ENCODE measurements at regions not wholly inside any gene's neighbourhood (a gene's known extent, or its start where the extent isn't known, plus 50 kb on each side); places are given as distances from the start of the nearest gene placed in this dataset.

DNA sequence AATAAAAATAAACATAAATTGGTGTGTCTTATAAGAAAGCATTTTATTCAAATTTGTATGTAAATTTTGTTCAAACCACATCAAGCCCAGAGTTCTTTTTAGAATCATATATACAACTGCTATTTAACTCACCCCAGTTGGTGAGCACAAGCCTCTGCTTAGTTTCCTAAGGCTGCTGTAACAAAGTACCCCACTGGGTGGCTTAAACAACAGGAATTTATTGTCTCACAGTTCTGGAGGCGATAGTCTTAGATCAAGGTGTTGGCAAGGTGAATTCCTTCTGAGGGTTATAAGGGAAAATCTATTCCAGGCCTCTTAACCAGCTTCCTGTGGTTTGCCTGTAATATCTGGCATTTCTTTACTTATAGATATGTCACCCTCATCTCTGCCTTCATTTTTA lies 1133.5 kb downstream of the OLFM4 start:
- Histone ChIP-seq H3K4me1 (ENCODE audit: control insufficient read depth in 4 of 4, insufficient read depth in 4 of 4, low read length in 3 of 4) (no peaks in the 10 kb centered on the region), H3K4me3 (ENCODE audit: low read depth in 1 of 3, low read length in 3 of 3) (no peak overlapping the region), H3K36me3 (ENCODE audit: control insufficient read depth in 4 of 4, insufficient read depth in 3 of 4, low read depth in 1 of 4, low read length in 3 of 4) (no peaks in the 10 kb centered on the region), H3K27me3 (ENCODE audit: control insufficient read depth in 4 of 4, insufficient read depth in 4 of 4, low read length in 3 of 4) (no peaks in the 10 kb centered on the region), H3K27ac (ENCODE audit: low read depth in 1 of 2, low read length in 2 of 2) (no peak overlapping the region), H3K9me3 (ENCODE audit: control insufficient read depth in 4 of 4, low read length in 3 of 4) (no peaks in the 10 kb centered on the region), H3K9ac (ENCODE audit: low read depth in 1 of 2, low read length in 2 of 2) (no peak overlapping the region)
- TF ChIP-seq TAF1 (conservative IDR thresholded peaks at IDR 0.05) (no peak), YY1 (IDR thresholded peaks at IDR 0.05) (no peak), HNF4G (IDR thresholded peaks at IDR 0.05) (no peak), FOXA2 (IDR thresholded peaks at IDR 0.05) (no peak), FOXA1 (IDR thresholded peaks at IDR 0.05) (no peak), NR2F2 (IDR thresholded peaks at IDR 0.05) (no peak), CTCF (IDR thresholded peaks at IDR 0.05; ENCODE audit: low read depth, low read length, missing input control) (no peak), RAD21 (IDR thresholded peaks at IDR 0.05) (no peak)
- TF ChIP-seq, protein P1, sequence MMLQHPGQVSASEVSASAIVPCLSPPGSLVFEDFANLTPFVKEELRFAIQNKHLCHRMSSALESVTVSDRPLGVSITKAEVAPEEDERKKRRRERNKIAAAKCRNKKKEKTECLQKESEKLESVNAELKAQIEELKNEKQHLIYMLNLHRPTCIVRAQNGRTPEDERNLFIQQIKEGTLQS (IDR thresholded peaks at IDR 0.05): no peak
- no peak for DNase-seq (ENCODE audit: low spot score)
- WGBS: 81% methylated on average over 1 of the region's 1 CpG

- no peaks in the 10 kb centered on the region for H3K9me3 ChIP-seq (ENCODE audit: control insufficient read depth in 4 of 4, low read length in 3 of 4)
- WGBS: 33% methylated on average over 7 of the region's 7 CpGs
- H3K4me1 ChIP-seq (ENCODE audit: control insufficient read depth in 4 of 4, insufficient read depth in 4 of 4, low read length in 3 of 4): no peaks in the 10 kb centered on the region
- H3K27me3 ChIP-seq (ENCODE audit: control insufficient read depth in 4 of 4, insufficient read depth in 4 of 4, low read length in 3 of 4): no peaks in the 10 kb centered on the region
- no peak overlapping the region for H3K4me3 ChIP-seq (ENCODE audit: low read depth in 1 of 3, low read length in 3 of 3)
- H3K36me3 ChIP-seq (ENCODE audit: control insufficient read depth in 4 of 4, insufficient read depth in 3 of 4, low read depth in 1 of 4, low read length in 3 of 4): no peaks in the 10 kb centered on the region
- no peak overlapping the region for H3K27ac ChIP-seq (ENCODE audit: low read depth in 1 of 2, low read length in 2 of 2)
- no peak for TF ChIP-seq ZBTB33 (IDR thresholded peaks at IDR 0.05)
- TF ChIP-seq RAD21 (IDR thresholded peaks at IDR 0.05): no peak
- no peak for TF ChIP-seq YY1 (IDR thresholded peaks at IDR 0.05)
- no peak for TF ChIP-seq JUND (IDR thresholded peaks at IDR 0.05)
- TF ChIP-seq CTCF (IDR thresholded peaks at IDR 0.05; ENCODE audit: low read depth, low read length, missing input control): no peak
- TF ChIP-seq, protein P1 (IDR thresholded peaks at IDR 0.05): no peak
- TF ChIP-seq RXRA (IDR thresholded peaks at IDR 0.05): no peak
- TF ChIP-seq, protein P2, sequence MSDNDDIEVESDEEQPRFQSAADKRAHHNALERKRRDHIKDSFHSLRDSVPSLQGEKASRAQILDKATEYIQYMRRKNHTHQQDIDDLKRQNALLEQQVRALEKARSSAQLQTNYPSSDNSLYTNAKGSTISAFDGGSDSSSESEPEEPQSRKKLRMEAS (IDR thresholded peaks at IDR 0.05): no peak
- TF ChIP-seq GABPA (IDR thresholded peaks at IDR 0.05 in 1 of 2, conservative IDR thresholded peaks at IDR 0.05 in 1 of 2): no peak
- no peak for TF ChIP-seq TAF1 (conservative IDR thresholded peaks at IDR 0.05)
- no peak for TF ChIP-seq HNF4G (IDR thresholded peaks at IDR 0.05)
- no peak for DNase-seq (ENCODE audit: low spot score)
- no peak overlapping the region for H3K9ac ChIP-seq (ENCODE audit: low read depth in 1 of 2, low read length in 2 of 2)
These were observed 1137.1 kb downstream of the OLFM4 start for GRCh38 chr13:54165581-54166215.
